CD4-positive, alpha-beta memory T cell (primary cell): ENCODE measurements at regions not wholly inside any gene's neighbourhood (a gene's known extent, or its start where the extent isn't known, plus 50 kb on each side); places are given as distances from the start of the nearest gene placed in this dataset.

Experiments
- CTCF ChIA-PET: fragments of 350-600 bp; sonication (Branson Sonifier 250); formaldehyde crosslinking; loops from one replicate; lab custom pipeline; 2021; ENCODE audit warnings: inconsistent platforms; ENCODE audit not compliant: partially characterized antibody; lab: Charles Lee
- POLR2A ChIA-PET: fragments of 350-600 bp; sonication (Branson Sonifier 250); formaldehyde crosslinking; loops from one replicate; lab custom pipeline; 2021; ENCODE audit not compliant: partially characterized antibody; lab: Charles Lee
- DNase-seq, 5 donors: peaks; one replicate each; pipeline versions ENCODE4 v3.0.0 to v3.0.0-alpha.2; 2020 to 2022; ENCODE audit warnings: mixed read lengths in 1 of 5
- H3K27ac ChIP-seq: one replicate; pipeline ENCODE4 v1.7.0; 2013; ENCODE audit warnings: low read depth, low read length
- H3K27me3 ChIP-seq: 2 replicates; pipeline ENCODE4 v1.7.0; 2013; ENCODE audit warnings: mild to moderate bottlenecking, low read length, moderate library complexity; ENCODE audit not compliant: insufficient read depth
- H3K36me3 ChIP-seq: 2 replicates; pipeline ENCODE4 v1.7.0; 2013; ENCODE audit warnings: mild to moderate bottlenecking, low read length, moderate library complexity; ENCODE audit not compliant: insufficient read depth
- H3K4me1 ChIP-seq: 2 replicates; pipeline ENCODE4 v1.7.0; 2013; ENCODE audit warnings: mild to moderate bottlenecking, low read length, moderate library complexity; ENCODE audit not compliant: insufficient read depth
- H3K4me3 ChIP-seq, 2 donors: one replicate each; pipeline ENCODE4 v1.7.0; 2013; ENCODE audit warnings: low read length in 2 of 2, mild to moderate bottlenecking in 1 of 2
- H3K9me3 ChIP-seq, 2 donors: one replicate each; pipeline ENCODE4 v1.7.0; 2013; ENCODE audit warnings: low read length in 2 of 2, control low read depth in 1 of 2; ENCODE audit not compliant: control insufficient read depth in 1 of 2
- H3K27ac Mint-ChIP-seq, 7 donors: one replicate each; pipeline ENCODE4 v1.8.0; 2020 to 2021; ENCODE audit warnings: mixed read lengths in 7 of 7, mild to moderate bottlenecking in 6 of 7, inconsistent platforms in 3 of 7, moderate library complexity in 3 of 7
- H3K27me3 Mint-ChIP-seq, 2 donors: one replicate each; pipeline ENCODE4 v1.8.0; 2020 to 2021; ENCODE audit warnings: mixed read lengths in 2 of 2
- H3K36me3 Mint-ChIP-seq, 2 donors: one replicate each; pipeline ENCODE4 v1.8.0; 2020 to 2021; ENCODE audit warnings: mixed read lengths in 2 of 2, inconsistent platforms in 1 of 2, mild to moderate bottlenecking in 1 of 2
- H3K4me1 Mint-ChIP-seq, 4 donors: one replicate each; pipeline ENCODE4 v1.8.0; 2020 to 2021; ENCODE audit warnings: mixed read lengths in 4 of 4, mild to moderate bottlenecking in 1 of 4
- H3K4me3 Mint-ChIP-seq, 8 donors: one replicate each; pipeline ENCODE4 v1.8.0; 2020 to 2021; ENCODE audit warnings: mixed read lengths in 8 of 8, mild to moderate bottlenecking in 7 of 8, moderate library complexity in 6 of 8, inconsistent platforms in 3 of 8
- H3K9me3 Mint-ChIP-seq, 8 donors: one replicate each; pipeline ENCODE4 v1.8.0; 2020 to 2021; ENCODE audit warnings: mixed read lengths in 8 of 8, mild to moderate bottlenecking in 5 of 8, inconsistent platforms in 3 of 8, moderate library complexity in 1 of 8
- intact Hi-C: fragments of 100-400 bp; cut with micrococcal nuclease; formaldehyde crosslinking; loops from one replicate; pipeline ENCODE4 v1.15.1; 2023

DNA sequence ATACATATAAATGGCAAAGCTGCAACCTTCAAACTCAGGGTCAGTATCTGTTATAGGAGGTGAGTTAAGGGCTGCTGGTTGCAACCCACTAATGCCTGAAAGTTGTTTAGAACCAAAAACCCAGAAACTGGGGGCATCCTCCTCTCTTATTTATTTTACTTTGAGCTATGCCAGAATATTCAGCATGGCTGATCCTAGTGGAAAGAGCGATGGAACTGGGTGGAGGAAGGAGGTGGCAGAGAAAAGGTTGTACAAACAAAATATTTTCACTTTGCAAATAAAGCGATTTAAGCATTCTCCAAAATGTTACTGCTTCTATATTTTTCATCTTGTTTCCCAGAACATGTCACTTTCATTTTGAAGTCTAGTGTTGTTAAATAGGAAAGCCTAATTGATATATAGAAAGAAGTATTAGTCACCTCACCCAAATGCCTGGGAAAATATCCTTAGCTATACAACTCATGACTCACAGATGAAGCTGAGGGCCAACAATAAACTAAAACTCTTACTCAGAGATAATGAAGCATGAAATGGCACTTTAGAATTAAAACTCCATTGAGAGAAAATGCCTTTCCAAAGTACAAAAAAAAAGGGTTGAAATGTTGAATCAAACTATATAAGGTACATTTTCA, 251.4 kb upstream of the UBE2E3 start:
- no peak for DNase-seq
- Histone ChIP-seq H3K9me3 (no peaks in the 10 kb centered on the region), H3K27me3 (no peaks in the 10 kb centered on the region), H3K36me3 (no peaks in the 10 kb centered on the region), H3K27ac (no peak overlapping the region), H3K4me1 (no peaks in the 10 kb centered on the region), H3K4me3 (no peak overlapping the region)
- Mint-ChIP-seq H3K9me3 (peaks cover 0 to 3% (median 0%) of the 10 kb centered on the region in 8 donors), H3K27me3 (peaks cover 1 to 5% of the 10 kb centered on the region in 2 donors), H3K4me1 (no peaks in the 10 kb centered on the region), H3K27ac (no peak overlapping the region), H3K36me3 (no peaks in the 10 kb centered on the region), H3K4me3 (no peak overlapping the region)
- ChIA-PET CTCF (no interaction called here), POLR2A (no interaction called here)
- intact Hi-C loops: no loop called here

DNA sequence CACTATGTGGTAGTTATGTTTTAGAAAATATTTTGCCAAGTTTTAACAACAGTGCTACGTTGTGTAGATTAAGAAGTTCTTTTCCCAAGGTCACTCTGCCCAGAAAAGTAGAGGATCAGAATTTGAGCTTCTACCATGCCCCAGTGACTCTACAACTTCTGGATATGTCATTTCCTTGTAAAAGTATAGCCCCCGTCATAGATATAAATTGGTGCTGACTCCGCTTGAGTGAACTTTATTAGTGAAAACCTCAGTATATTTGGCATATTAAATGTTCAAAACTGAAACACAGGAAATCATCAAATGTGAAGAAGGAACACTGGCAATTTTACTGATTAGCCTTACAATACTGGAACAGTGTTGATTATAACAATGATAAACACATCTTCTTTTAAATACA, 256.7 kb upstream of the UBE2E3 start:
- POLR2A ChIA-PET: no interaction called here
- CTCF ChIA-PET: no interaction called here

DNA sequence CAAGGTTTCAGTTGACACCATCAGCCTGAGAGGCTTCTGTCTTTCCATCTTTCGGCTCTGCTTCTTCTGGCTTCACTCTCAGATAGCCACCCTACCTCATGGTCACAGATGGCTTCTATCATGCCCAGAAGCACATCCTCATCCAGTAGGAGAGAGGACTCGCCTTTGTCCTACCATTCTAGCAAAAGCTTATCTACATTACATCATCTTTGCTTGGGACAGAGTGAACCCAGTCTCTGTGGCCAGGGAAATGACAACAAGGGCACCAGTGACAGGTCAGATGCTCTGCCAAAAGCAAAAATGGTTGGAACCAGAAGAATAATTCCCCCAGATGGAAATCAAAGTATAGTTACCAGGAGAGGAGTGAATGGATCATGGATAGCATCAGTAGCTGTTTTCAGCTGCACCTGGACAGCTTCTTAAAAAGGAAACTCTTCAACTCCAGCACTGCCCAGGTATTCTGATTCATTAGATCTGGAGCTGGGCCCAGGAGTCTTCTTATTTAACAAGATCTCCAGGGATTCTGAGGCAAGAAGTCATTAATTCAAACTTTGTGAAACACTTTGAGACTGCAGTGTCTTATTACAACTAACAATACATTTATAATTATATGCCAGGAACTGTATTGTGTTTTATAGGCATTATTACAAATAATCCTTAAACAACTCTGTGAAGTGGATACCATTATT, 257.7 kb upstream of the UBE2E3 start:
- Mint-ChIP-seq H3K36me3 (no peaks in the 10 kb centered on the region), H3K27ac (no peak overlapping the region), H3K4me3 (no peak overlapping the region), H3K9me3 (peaks cover 0 to 3% (median 0%) of the 10 kb centered on the region in 8 donors), H3K27me3 (peaks cover 2 to 4% of the 10 kb centered on the region in 2 donors), H3K4me1 (no peaks in the 10 kb centered on the region)
- Histone ChIP-seq H3K4me3 (no peak overlapping the region), H3K36me3 (no peaks in the 10 kb centered on the region), H3K27ac (no peak overlapping the region), H3K27me3 (no peaks in the 10 kb centered on the region), H3K9me3 (no peaks in the 10 kb centered on the region), H3K4me1 (no peaks in the 10 kb centered on the region)
- intact Hi-C loops: no loop called here
- no peak for DNase-seq
- ChIA-PET POLR2A (no interaction called here), CTCF (no interaction called here)

More for the DNA sequence above, 256.7 kb upstream of the UBE2E3 start:
- H3K36me3 Mint-ChIP-seq: no peaks in the 10 kb centered on the region
- peaks cover 2 to 8% of the 10 kb centered on the region in 2 donors for H3K27me3 Mint-ChIP-seq
- no peaks in the 10 kb centered on the region for H3K4me1 ChIP-seq
- no peaks in the 10 kb centered on the region for H3K36me3 ChIP-seq
- H3K9me3 ChIP-seq: no peaks in the 10 kb centered on the region
- H3K9me3 Mint-ChIP-seq: peaks cover 0 to 3% (median 0%) of the 10 kb centered on the region in 8 donors
- no peak overlapping the region for H3K4me3 ChIP-seq
- H3K27ac ChIP-seq: no peak overlapping the region
- H3K4me3 Mint-ChIP-seq: no peak overlapping the region
- no peaks in the 10 kb centered on the region for H3K27me3 ChIP-seq
- no peaks in the 10 kb centered on the region for H3K4me1 Mint-ChIP-seq
- DNase-seq: no peak
- intact Hi-C loops: no loop called here
- no peak overlapping the region for H3K27ac Mint-ChIP-seq

DNA sequence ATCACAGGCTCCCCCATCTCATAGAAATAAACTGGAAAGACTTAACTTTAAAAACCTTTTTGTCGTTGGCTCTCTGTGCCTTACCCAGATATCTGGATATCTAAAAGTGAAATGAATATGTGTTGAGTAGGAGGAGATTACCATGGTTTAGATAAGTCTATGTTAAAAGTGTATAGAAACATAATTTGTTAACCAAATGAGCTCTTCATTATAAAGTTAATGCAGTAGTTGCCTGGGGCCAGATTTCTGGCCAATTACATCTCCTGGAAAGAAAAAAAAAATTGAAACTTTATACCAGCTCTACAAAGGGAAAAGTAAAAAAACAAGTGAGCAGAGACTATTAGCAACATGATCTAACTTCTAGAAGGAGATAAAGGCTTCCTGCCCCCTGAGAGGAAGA, 259.6 kb upstream of the UBE2E3 start:
- no peak overlapping the region for H3K27ac ChIP-seq
- CTCF ChIA-PET: no interaction called here
- Mint-ChIP-seq H3K36me3 (no peaks in the 10 kb centered on the region), H3K4me1 (no peaks in the 10 kb centered on the region), H3K27ac (no peak overlapping the region), H3K27me3 (peaks cover 2 to 3% of the 10 kb centered on the region in 2 donors), H3K9me3 (no peaks in the 10 kb centered on the region), H3K4me3 (no peak overlapping the region)
- H3K4me1 ChIP-seq: no peaks in the 10 kb centered on the region
- no peaks in the 10 kb centered on the region for H3K27me3 ChIP-seq
- no peaks in the 10 kb centered on the region for H3K36me3 ChIP-seq
- intact Hi-C loops: no loop called here
- no peaks in the 10 kb centered on the region for H3K9me3 ChIP-seq
- no peak for DNase-seq
- no peak overlapping the region for H3K4me3 ChIP-seq
- POLR2A ChIA-PET: no interaction called here

DNA sequence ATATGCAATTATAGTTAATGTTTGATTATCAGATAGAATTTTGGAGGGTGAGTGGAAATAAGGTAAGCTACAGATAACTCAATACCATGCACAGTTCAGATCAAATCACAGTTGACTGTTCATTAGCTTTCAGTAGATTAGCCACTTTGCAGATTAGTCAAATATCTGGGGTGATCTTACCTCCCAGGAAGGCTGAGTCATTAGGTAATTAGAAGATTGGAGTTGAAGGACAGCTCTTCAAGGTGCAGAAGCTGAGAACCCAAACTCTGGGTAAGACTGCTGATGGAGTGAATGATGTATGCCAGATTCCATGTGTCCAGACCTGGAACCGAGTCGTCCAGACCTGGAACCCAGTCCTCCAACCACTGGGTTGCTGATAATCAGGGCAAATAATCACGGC, 262.8 kb upstream of the UBE2E3 start:
- no peak for DNase-seq
- no peaks in the 10 kb centered on the region for H3K36me3 ChIP-seq

DNA sequence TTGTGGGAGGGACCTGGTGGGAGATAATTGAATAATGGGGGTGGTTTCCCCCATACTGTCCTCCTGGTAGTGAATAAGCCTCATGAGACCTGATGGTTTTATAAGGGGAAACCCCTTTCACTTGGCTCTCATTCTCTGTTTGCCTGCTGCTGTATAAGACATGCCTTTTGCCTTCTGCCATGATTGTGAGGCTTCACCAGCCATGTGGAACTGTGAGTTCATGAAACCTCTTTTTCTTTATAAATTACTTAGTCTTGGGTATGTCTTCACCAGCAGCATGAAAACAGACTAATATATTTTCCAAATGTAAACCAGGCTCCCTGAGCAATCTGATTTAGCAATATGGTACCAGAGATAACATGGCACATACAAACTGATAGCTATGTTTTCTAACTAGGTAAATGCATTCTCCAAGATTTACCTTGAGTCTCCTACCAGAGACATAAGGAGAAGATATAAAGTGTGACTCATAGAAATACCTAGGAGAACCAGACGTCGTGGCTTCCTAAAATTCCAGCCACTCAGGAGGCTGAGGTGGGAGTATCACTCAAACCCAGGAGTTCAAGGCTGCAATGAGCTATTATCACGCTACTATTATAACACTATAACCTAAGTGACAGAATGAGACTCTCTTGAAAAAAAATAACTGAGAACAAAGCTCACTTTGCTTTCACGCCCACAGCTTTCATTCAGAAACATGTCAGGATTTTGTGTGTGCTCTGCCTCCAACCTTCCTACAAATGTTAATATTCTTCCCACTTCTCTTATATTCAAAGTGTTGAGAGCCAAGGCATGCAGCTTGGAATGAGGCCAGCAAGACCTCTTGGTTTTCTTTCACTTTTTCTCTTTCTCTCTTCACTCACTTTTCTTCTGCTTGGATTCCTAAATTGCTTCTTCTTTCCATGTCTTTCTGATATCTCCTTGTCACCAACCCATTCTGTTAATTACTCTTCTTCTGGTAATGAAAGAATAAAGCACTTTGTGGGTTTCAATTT, 263.9 kb upstream of the UBE2E3 start:
- no peak overlapping the region for H3K27ac Mint-ChIP-seq
- Histone ChIP-seq H3K4me3 (no peak overlapping the region), H3K27ac (no peak overlapping the region), H3K27me3 (no peaks in the 10 kb centered on the region), H3K9me3 (no peaks in the 10 kb centered on the region), H3K4me1 (no peaks in the 10 kb centered on the region), H3K36me3 (no peaks in the 10 kb centered on the region)
- ChIA-PET POLR2A (no interaction called here), CTCF (no interaction called here)
- H3K27me3 Mint-ChIP-seq: peaks cover 2 to 3% of the 10 kb centered on the region in 2 donors
- H3K36me3 Mint-ChIP-seq: no peaks in the 10 kb centered on the region
- H3K4me1 Mint-ChIP-seq: no peaks in the 10 kb centered on the region
- H3K9me3 Mint-ChIP-seq: peaks cover 0 to 9% (median 3%) of the 10 kb centered on the region in 8 donors
- H3K4me3 Mint-ChIP-seq: peak overlapping the region in 1 of 8 donors; percentile 13
- no peak for DNase-seq
- intact Hi-C loops: no loop called here

More for the DNA sequence above, 262.8 kb upstream of the UBE2E3 start:
- no peak overlapping the region for H3K4me3 ChIP-seq
- peaks cover 2 to 3% of the 10 kb centered on the region in 2 donors for H3K27me3 Mint-ChIP-seq
- CTCF ChIA-PET: no interaction called here
- H3K4me1 ChIP-seq: no peaks in the 10 kb centered on the region
- H3K9me3 ChIP-seq: no peaks in the 10 kb centered on the region
- no peaks in the 10 kb centered on the region for H3K27me3 ChIP-seq
- no peaks in the 10 kb centered on the region for H3K36me3 Mint-ChIP-seq
- POLR2A ChIA-PET: no interaction called here
- H3K4me3 Mint-ChIP-seq: no peak overlapping the region
- no peaks in the 10 kb centered on the region for H3K4me1 Mint-ChIP-seq
- no peak overlapping the region for H3K27ac ChIP-seq
- no peak overlapping the region for H3K27ac Mint-ChIP-seq
- intact Hi-C loops: no loop called here
- peaks cover 0 to 9% (median under 1%) of the 10 kb centered on the region in 8 donors for H3K9me3 Mint-ChIP-seq

DNA sequence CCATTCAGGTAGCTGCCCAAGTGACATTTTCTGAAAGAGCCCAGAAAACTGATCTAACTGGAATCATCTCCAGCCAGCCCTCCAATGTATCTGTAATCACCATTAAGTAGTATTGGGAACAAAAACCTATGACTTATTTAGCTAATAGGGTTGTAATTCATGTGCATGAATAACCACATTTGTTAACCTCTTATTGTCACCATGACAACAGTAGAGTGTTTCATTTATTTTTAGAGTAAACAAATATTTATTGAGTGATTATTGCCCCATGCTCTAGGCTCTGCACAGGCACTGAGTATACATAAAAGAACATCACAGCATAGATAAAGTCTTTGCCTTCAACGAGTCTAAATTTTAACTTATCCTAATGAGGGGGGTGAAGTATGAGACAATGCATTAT, 265.4 kb upstream of the UBE2E3 start:
- CTCF ChIA-PET: no interaction called here

More for the DNA sequence above, 265.4 kb upstream of the UBE2E3 start:
- no peaks in the 10 kb centered on the region for H3K36me3 Mint-ChIP-seq
- Histone ChIP-seq H3K36me3 (no peaks in the 10 kb centered on the region), H3K4me3 (no peak overlapping the region), H3K4me1 (no peaks in the 10 kb centered on the region), H3K27me3 (no peaks in the 10 kb centered on the region), H3K9me3 (no peaks in the 10 kb centered on the region), H3K27ac (no peak overlapping the region)
- DNase-seq: no peak
- H3K4me3 Mint-ChIP-seq: no peak overlapping the region
- peaks cover 2 to 3% of the 10 kb centered on the region in 2 donors for H3K27me3 Mint-ChIP-seq
- intact Hi-C loops: no loop called here
- peaks cover 0 to 9% (median 3%) of the 10 kb centered on the region in 8 donors for H3K9me3 Mint-ChIP-seq
- no peaks in the 10 kb centered on the region for H3K4me1 Mint-ChIP-seq
- POLR2A ChIA-PET: no interaction called here
- H3K27ac Mint-ChIP-seq: no peak overlapping the region
